ENCODE measurements at regions not wholly inside any gene's neighbourhood (a gene's known extent, or its start where the extent isn't known, plus 50 kb on each side); places are given as distances from the start of the nearest gene placed in this dataset.

DNA sequence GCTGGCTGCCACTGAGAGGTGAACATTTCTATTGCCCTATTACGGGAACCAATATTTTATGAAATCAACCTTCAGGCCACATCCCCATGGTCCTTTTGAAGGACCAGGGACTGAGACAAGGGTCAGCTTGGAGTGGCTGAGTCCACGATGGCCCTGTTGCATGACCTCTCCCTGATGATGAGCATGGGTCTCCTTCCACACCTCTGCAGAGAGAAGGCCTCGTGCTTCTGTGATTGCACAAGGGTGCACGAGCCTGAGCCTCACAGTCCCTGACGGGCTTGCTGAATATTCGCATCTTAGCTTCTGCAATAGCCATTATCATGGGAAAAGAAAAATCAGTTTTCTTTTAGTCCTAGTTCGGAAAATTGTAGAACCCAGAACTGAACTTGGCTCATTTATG, 255.0 kb upstream of the IRX2 start:
- TF ChIP-seq, protein P1, sequence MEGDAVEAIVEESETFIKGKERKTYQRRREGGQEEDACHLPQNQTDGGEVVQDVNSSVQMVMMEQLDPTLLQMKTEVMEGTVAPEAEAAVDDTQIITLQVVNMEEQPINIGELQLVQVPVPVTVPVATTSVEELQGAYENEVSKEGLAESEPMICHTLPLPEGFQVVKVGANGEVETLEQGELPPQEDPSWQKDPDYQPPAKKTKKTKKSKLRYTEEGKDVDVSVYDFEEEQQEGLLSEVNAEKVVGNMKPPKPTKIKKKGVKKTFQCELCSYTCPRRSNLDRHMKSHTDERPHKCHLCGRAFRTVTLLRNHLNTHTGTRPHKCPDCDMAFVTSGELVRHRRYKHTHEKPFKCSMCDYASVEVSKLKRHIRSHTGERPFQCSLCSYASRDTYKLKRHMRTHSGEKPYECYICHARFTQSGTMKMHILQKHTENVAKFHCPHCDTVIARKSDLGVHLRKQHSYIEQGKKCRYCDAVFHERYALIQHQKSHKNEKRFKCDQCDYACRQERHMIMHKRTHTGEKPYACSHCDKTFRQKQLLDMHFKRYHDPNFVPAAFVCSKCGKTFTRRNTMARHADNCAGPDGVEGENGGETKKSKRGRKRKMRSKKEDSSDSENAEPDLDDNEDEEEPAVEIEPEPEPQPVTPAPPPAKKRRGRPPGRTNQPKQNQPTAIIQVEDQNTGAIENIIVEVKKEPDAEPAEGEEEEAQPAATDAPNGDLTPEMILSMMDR (conservative IDR thresholded peaks at IDR 0.05; ENCODE audit: low read depth, low read length), result no peak
- no peak for TF ChIP-seq EZH2 (IDR thresholded peaks at IDR 0.05; ENCODE audit: low read length, unreplicated experiment)
